ENCODE measurements at regions not wholly inside any gene's neighbourhood (a gene's known extent, or its start where the extent isn't known, plus 50 kb on each side); places are given as distances from the start of the nearest gene placed in this dataset.

- H3K4me3 ChIP-seq: no peak overlapping the region
- 50% methylated on average over 2 of the region's 2 CpGs for WGBS (ENCODE audit: insufficient coverage, low coverage, low lambda C conversion rate, missing lambda C conversion rate)
- H3K36me3 ChIP-seq: no peaks in the 10 kb centered on the region
- H3K9me3 ChIP-seq: no peaks in the 10 kb centered on the region
- no peak overlapping the region for H3K27ac ChIP-seq
- ATAC-seq (no peak), DNase-seq (no peak)
- no peaks in the 10 kb centered on the region for H3K27me3 ChIP-seq
- no peaks in the 10 kb centered on the region for H3K4me1 ChIP-seq
- no peak for TF ChIP-seq CTCF (IDR thresholded peaks at IDR 0.05)
- no peak for TF ChIP-seq POLR2A (IDR thresholded peaks at IDR 0.05)
- intact Hi-C loops (cut with DNase I): no loop called here
Measured at GRCh38 chr5:92917044-92917443, 664.0 kb downstream of the NR2F1-AS1 start.

GRCh38 chr5:92916036-92916435, 665.0 kb downstream of the NR2F1-AS1 start:
- no peak for TF ChIP-seq POLR2A (IDR thresholded peaks at IDR 0.05)
- TF ChIP-seq CTCF (IDR thresholded peaks at IDR 0.05): peak in 2 of 4 donors; percentile 6 to 7

GRCh38 chr5:92912283-92912682, 668.7 kb downstream of the NR2F1-AS1 start:
- Histone ChIP-seq H3K27me3 (no peaks in the 10 kb centered on the region), H3K4me1 (peaks cover 0 to 11% (median 4%) of the 10 kb centered on the region in 4 donors), H3K4me3 (no peak overlapping the region), H3K9me3 (no peaks in the 10 kb centered on the region), H3K36me3 (no peaks in the 10 kb centered on the region), H3K27ac (no peak overlapping the region)
- DNase-seq: no peak
- no peak for ATAC-seq
- WGBS (ENCODE audit: insufficient coverage, low coverage, low lambda C conversion rate, missing lambda C conversion rate): 41% methylated on average over 1 of the region's 1 CpG
- TF ChIP-seq POLR2A (IDR thresholded peaks at IDR 0.05) (no peak), CTCF (IDR thresholded peaks at IDR 0.05) (no peak)
- intact Hi-C loops (cut with DNase I): no loop called here

More at GRCh38 chr5:92916036-92916435, 665.0 kb downstream of the NR2F1-AS1 start:
- Histone ChIP-seq H3K4me1 (no peaks in the 10 kb centered on the region), H3K27ac (no peak overlapping the region), H3K4me3 (no peak overlapping the region), H3K36me3 (no peaks in the 10 kb centered on the region), H3K27me3 (no peaks in the 10 kb centered on the region), H3K9me3 (no peaks in the 10 kb centered on the region)
- ATAC-seq: peak in 2 of 4 donors; percentile 45 to 58
- intact Hi-C loops (cut with DNase I): no loop called here
- no peak for DNase-seq
- WGBS (ENCODE audit: insufficient coverage, low coverage, low lambda C conversion rate, missing lambda C conversion rate): 15% methylated on average over 3 of the region's 3 CpGs

GRCh38 chr5:92911851-92912250, 669.2 kb downstream of the NR2F1-AS1 start:
- Histone ChIP-seq H3K27me3 (no peaks in the 10 kb centered on the region), H3K4me3 (no peak overlapping the region), H3K27ac (no peak overlapping the region), H3K36me3 (no peaks in the 10 kb centered on the region), H3K9me3 (no peaks in the 10 kb centered on the region), H3K4me1 (peaks cover 0 to 11% (median 4%) of the 10 kb centered on the region in 4 donors)
- WGBS (ENCODE audit: insufficient coverage, low coverage, low lambda C conversion rate, missing lambda C conversion rate): 60% methylated on average over 1 of the region's 1 CpG
- TF ChIP-seq POLR2A (IDR thresholded peaks at IDR 0.05) (no peak), CTCF (IDR thresholded peaks at IDR 0.05) (no peak)
- ATAC-seq (no peak), DNase-seq (no peak)
- intact Hi-C loops (cut with DNase I): no loop called here

- Histone ChIP-seq H3K9me3 (no peaks in the 10 kb centered on the region), H3K36me3 (no peaks in the 10 kb centered on the region), H3K27ac (no peak overlapping the region), H3K27me3 (no peaks in the 10 kb centered on the region), H3K4me1 (peaks cover 0 to 11% (median 4%) of the 10 kb centered on the region in 4 donors), H3K4me3 (no peak overlapping the region)
- intact Hi-C loops (cut with DNase I): no loop called here
- ATAC-seq: no peak
- DNase-seq: no peak
- TF ChIP-seq CTCF (IDR thresholded peaks at IDR 0.05): no peak
Measured at GRCh38 chr5:92911293-92911692, 669.7 kb downstream of the NR2F1-AS1 start.
